IMR-90 (cell line): ENCODE measurements at regions not wholly inside any gene's neighbourhood (a gene's known extent, or its start where the extent isn't known, plus 50 kb on each side); places are given as distances from the start of the nearest gene placed in this dataset.

ENCODE experiments used
- ATAC-seq: fragments of 200-7000 bp; cut with Tn5 transposase; 2 replicates; pipeline ENCODE4 v1.9.1; 2020; ENCODE audit warnings: low read depth, mild to moderate bottlenecking, moderate library complexity
- BruUV-seq: library from RNA; stranded (reverse); fragments of 400-500 nt; replicated peaks from 2 replicates; lab custom pipeline; 2021; lab: Mats Ljungman, UMichigan
- CTCF ChIA-PET: fragments of 300-600 bp; formaldehyde crosslinking; extraction: SDS; loops from one replicate; lab custom pipeline; 2021; ENCODE audit warnings: antibody characterized with exemption; lab: Yijun Ruan, JAX
- POLR2A ChIA-PET: fragments of 300-600 bp; sonication (Branson Sonifier 250); formaldehyde crosslinking; loops from one replicate; lab custom pipeline; 2022; ENCODE audit warnings: antibody characterized with exemption; ENCODE audit not compliant: unreplicated experiment; lab: Charles Lee
- DNase-seq: peaks from one replicate; pipeline ENCODE4 v3.0.0; 2013
- H2AFZ ChIP-seq: replicated peaks from 2 replicates; pipeline ENCODE3; 2013; ENCODE audit warnings: low read length, mild to moderate bottlenecking; ENCODE audit not compliant: poor library complexity
- H2AK5ac ChIP-seq: 2 replicates; pipeline ENCODE4 v1.6.1; 2013; ENCODE audit warnings: low read depth, low read length, inconsistent platforms
- H2AK9ac ChIP-seq: replicated peaks from 2 replicates; pipeline ENCODE3; 2013; ENCODE audit warnings: mild to moderate bottlenecking, low read depth, low read length, moderate library complexity; ENCODE audit not compliant: poor library complexity
- H2BK120ac ChIP-seq: 2 replicates; pipeline ENCODE4 v1.6.1; 2013; ENCODE audit warnings: low read depth, low read length, inconsistent platforms
- H2BK15ac ChIP-seq: 3 replicates; pipeline ENCODE4 v1.6.1; 2013; ENCODE audit warnings: low read depth, low read length, inconsistent platforms
- H2BK20ac ChIP-seq: 2 replicates; pipeline ENCODE4 v1.6.1; 2013; ENCODE audit warnings: low read depth, mild to moderate bottlenecking, inconsistent platforms, low read length, moderate library complexity
- H2BK5ac ChIP-seq: 2 replicates; pipeline ENCODE4 v1.6.1; 2013; ENCODE audit warnings: mild to moderate bottlenecking, low read depth, low read length, inconsistent platforms; ENCODE audit not compliant: poor library complexity, severe bottlenecking
- H3K14ac ChIP-seq: replicated peaks from 2 replicates; pipeline ENCODE4 v1.6.1; 2013; ENCODE audit warnings: low read depth, low read length, inconsistent platforms
- H3K18ac ChIP-seq: 2 replicates; pipeline ENCODE4 v1.6.1; 2013; ENCODE audit warnings: low read depth, low read length, control low read depth
- H3K23ac ChIP-seq: 2 replicates; pipeline ENCODE4 v1.6.1; 2013; ENCODE audit warnings: low read depth, low read length, inconsistent platforms
- H3K27ac ChIP-seq: 2 replicates; pipeline ENCODE4 v1.5.1; 2013; ENCODE audit warnings: mild to moderate bottlenecking, control low read depth, low read length; ENCODE audit not compliant: insufficient read depth
- H3K27me3 ChIP-seq: 2 replicates; pipeline ENCODE4 v1.6.1; 2013; ENCODE audit warnings: low read length; ENCODE audit not compliant: control insufficient read depth, insufficient read depth
- H3K36me3 ChIP-seq: 2 replicates; pipeline ENCODE4 v1.6.1; 2013; ENCODE audit warnings: low read length, mixed read lengths; ENCODE audit not compliant: control insufficient read depth, insufficient read depth
- H3K4ac ChIP-seq: 2 replicates; pipeline ENCODE4 v1.6.1; 2013; ENCODE audit warnings: low read depth, low read length, inconsistent platforms
- H3K4me1 ChIP-seq: 2 replicates; pipeline ENCODE4 v1.6.1; 2013; ENCODE audit warnings: low read length, mixed read lengths; ENCODE audit not compliant: control insufficient read depth, insufficient read depth
- H3K4me2 ChIP-seq: 2 replicates; pipeline ENCODE4 v1.6.1; 2013; ENCODE audit warnings: low read depth, mild to moderate bottlenecking, control low read depth, low read length, moderate library complexity
- H3K4me3 ChIP-seq: 2 replicates; pipeline ENCODE4 v1.5.1; 2013; ENCODE audit warnings: low read depth, mild to moderate bottlenecking, control low read depth, low read length, moderate library complexity; ENCODE audit not compliant: insufficient read depth
- H3K56ac ChIP-seq: 2 replicates; pipeline ENCODE4 v1.6.1; 2013; ENCODE audit warnings: low read length, inconsistent platforms; ENCODE audit not compliant: insufficient read depth; ENCODE audit errors: extremely low read depth
- H3K79me1 ChIP-seq, 2 experiments: 2 replicates each; pipeline ENCODE4 v1.6.1; 2013; ENCODE audit warnings: low read length in 2 of 2, inconsistent platforms in 1 of 2, low read depth in 1 of 2
- H3K9ac ChIP-seq: 2 replicates; pipeline ENCODE4 v1.6.1; 2013; ENCODE audit warnings: low read depth, low read length, control low read depth
- H3K9me1 ChIP-seq: 2 replicates; pipeline ENCODE4 v1.6.1; 2013; ENCODE audit warnings: low read length, inconsistent platforms; ENCODE audit not compliant: insufficient read depth
- H3K9me3 ChIP-seq: 2 replicates; pipeline ENCODE4 v1.6.1; 2013; ENCODE audit warnings: low read length; ENCODE audit not compliant: control insufficient read depth, insufficient read depth
- H4K20me1 ChIP-seq: 2 replicates; pipeline ENCODE4 v1.6.1; 2013; ENCODE audit warnings: low read length, inconsistent platforms; ENCODE audit not compliant: insufficient read depth
- H4K5ac ChIP-seq: 2 replicates; pipeline ENCODE4 v1.6.1; 2013; ENCODE audit warnings: mild to moderate bottlenecking, low read depth, low read length, control low read depth
- H4K8ac ChIP-seq, 2 experiments: 2 replicates each; pipeline ENCODE4 v1.6.1; 2013; ENCODE audit warnings: low read depth in 2 of 2, low read length in 2 of 2, control low read depth in 1 of 2, inconsistent platforms in 1 of 2
- H4K91ac ChIP-seq: 2 replicates; pipeline ENCODE4 v1.6.1; 2013; ENCODE audit warnings: low read depth, low read length, inconsistent platforms; ENCODE audit not compliant: insufficient read depth
- BHLHE40 ChIP-seq: fragments of 150-350 bp; IDR thresholded peaks from 2 replicates; pipeline ENCODE4 v1.6.1; 2016; ENCODE audit warnings: mild to moderate bottlenecking, low read depth, low read length
- CHD1 ChIP-seq: IDR thresholded peaks from 2 replicates; pipeline ENCODE4 v1.6.1; 2012; ENCODE audit warnings: low read depth, low read length, improper control_type of control experiment
- MAZ ChIP-seq: IDR thresholded peaks from 2 replicates; pipeline ENCODE4 v1.6.1; 2012; ENCODE audit warnings: low read depth, mild to moderate bottlenecking, low read length, improper control_type of control experiment, moderate library complexity, borderline replicate concordance
- NFE2L2 ChIP-seq: fragments of 150-350 bp; IDR thresholded peaks from 2 replicates; pipeline ENCODE4 v1.6.1; 2016; ENCODE audit warnings: low read depth, mild to moderate bottlenecking, low read length
- POLR2A ChIP-seq: IDR thresholded peaks from 2 replicates; pipeline ENCODE4 v1.6.1; 2012; ENCODE audit warnings: mild to moderate bottlenecking, low read depth, low read length
- RCOR1 ChIP-seq: IDR thresholded peaks from 2 replicates; pipeline ENCODE4 v1.6.1; 2012; ENCODE audit warnings: mild to moderate bottlenecking, low read length, improper control_type of control experiment; ENCODE audit not compliant: insufficient replicate concordance
- RFX5 ChIP-seq: IDR thresholded peaks from 2 replicates; pipeline ENCODE4 v1.8.0; 2012; ENCODE audit warnings: low read depth, mild to moderate bottlenecking, low read length, moderate library complexity
- SMC3 ChIP-seq: fragments of 150-350 bp; IDR thresholded peaks from 2 replicates; pipeline ENCODE4 v1.6.1; 2016; ENCODE audit warnings: low read depth, mild to moderate bottlenecking, antibody characterized with exemption, low read length, moderate library complexity
- USF2 ChIP-seq: fragments of 150-350 bp; IDR thresholded peaks from 2 replicates; pipeline ENCODE4 v1.6.1; 2017; ENCODE audit warnings: mild to moderate bottlenecking, antibody characterized with exemption, low read length, low read depth
- WGBS, 2 experiments: methylation state at CpG; one replicate each; pipeline versions ENCODE4 v1.1.5 to v1.1.7; 2013; ENCODE audit warnings: missing lambda C conversion rate in 2 of 2; ENCODE audit not compliant: insufficient read length in 1 of 2; ENCODE audit errors: extremely low coverage in 2 of 2; 5-methylcytosine and 5-hydroxymethylcytosine counted together
- dilution Hi-C: fragments of 300-500 bp; cut with HindIII; formaldehyde crosslinking; loops from one replicate; pipeline ENCODE4 v1.14.3; 2018; ENCODE audit warnings: low sequenced_read_pairs; ENCODE audit not compliant: unreplicated experiment
- in situ Hi-C: fragments of 300-500 bp; cut with MboI; formaldehyde crosslinking; loops from 3 replicates; pipeline ENCODE4 v1.14.3; 2019; ENCODE audit warnings: low sequenced_read_pairs, inconsistent platforms, mixed read lengths
- intact Hi-C: fragments of 100-400 bp; cut with micrococcal nuclease; formaldehyde crosslinking; loops from 2 replicates; pipeline ENCODE4 v1.10.0; 2022
- TF ChIP-seq, protein P1 (sequence below): conservative IDR thresholded peaks from 2 replicates; pipeline ENCODE4 v1.5.1; 2012; ENCODE audit warnings: mild to moderate bottlenecking, low read depth, low read length, improper control_type of control experiment

- H3K14ac ChIP-seq, result no peak overlapping the region
- ATAC-seq (no peak), DNase-seq (no peak)
- H3K4me1 ChIP-seq, result no peaks in the 10 kb centered on the region
- no peaks in the 10 kb centered on the region for H3K36me3 ChIP-seq
- no peak for TF ChIP-seq SMC3
- no peak for TF ChIP-seq RCOR1
- no peak for TF ChIP-seq RFX5
- TF ChIP-seq CHD1, result no peak
- TF ChIP-seq, protein P1, sequence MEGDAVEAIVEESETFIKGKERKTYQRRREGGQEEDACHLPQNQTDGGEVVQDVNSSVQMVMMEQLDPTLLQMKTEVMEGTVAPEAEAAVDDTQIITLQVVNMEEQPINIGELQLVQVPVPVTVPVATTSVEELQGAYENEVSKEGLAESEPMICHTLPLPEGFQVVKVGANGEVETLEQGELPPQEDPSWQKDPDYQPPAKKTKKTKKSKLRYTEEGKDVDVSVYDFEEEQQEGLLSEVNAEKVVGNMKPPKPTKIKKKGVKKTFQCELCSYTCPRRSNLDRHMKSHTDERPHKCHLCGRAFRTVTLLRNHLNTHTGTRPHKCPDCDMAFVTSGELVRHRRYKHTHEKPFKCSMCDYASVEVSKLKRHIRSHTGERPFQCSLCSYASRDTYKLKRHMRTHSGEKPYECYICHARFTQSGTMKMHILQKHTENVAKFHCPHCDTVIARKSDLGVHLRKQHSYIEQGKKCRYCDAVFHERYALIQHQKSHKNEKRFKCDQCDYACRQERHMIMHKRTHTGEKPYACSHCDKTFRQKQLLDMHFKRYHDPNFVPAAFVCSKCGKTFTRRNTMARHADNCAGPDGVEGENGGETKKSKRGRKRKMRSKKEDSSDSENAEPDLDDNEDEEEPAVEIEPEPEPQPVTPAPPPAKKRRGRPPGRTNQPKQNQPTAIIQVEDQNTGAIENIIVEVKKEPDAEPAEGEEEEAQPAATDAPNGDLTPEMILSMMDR, result no peak
- no peak for TF ChIP-seq NFE2L2
- no peak for TF ChIP-seq USF2
- TF ChIP-seq POLR2A, result no peak
- no peak for TF ChIP-seq MAZ
- TF ChIP-seq BHLHE40, result no peak
- H3K4me2 ChIP-seq, result no peak overlapping the region
- no peak overlapping the region for H2AK9ac ChIP-seq
- no peak overlapping the region for H3K27ac ChIP-seq
- intact Hi-C loops, result no loop called here
- no peaks in the 10 kb centered on the region for H3K9me1 ChIP-seq
- in situ Hi-C loops, result no loop called here
- H2AFZ ChIP-seq, result no peak overlapping the region
- H3K79me1 ChIP-seq, result no peaks in the 10 kb centered on the region
- H3K56ac ChIP-seq, result no peak overlapping the region
- H2BK15ac ChIP-seq, result no peak overlapping the region
- H2BK120ac ChIP-seq, result no peak overlapping the region
- H4K8ac ChIP-seq, result no peak overlapping the region
- dilution Hi-C loops, result no loop called here
- H2BK5ac ChIP-seq, result no peak overlapping the region
- CTCF ChIA-PET, result interaction anchor here (1.1 kb wide), 1 partner anchor 11 kb away, joined by 3 read pairs; no protein-coding TSS in a partner anchor
- no peak overlapping the region for H3K9ac ChIP-seq
- H4K5ac ChIP-seq, result no peak overlapping the region
- no peak overlapping the region for H2BK20ac ChIP-seq
- no peak overlapping the region for H3K4me3 ChIP-seq
- no peak overlapping the region for H3K18ac ChIP-seq
- POLR2A ChIA-PET, result no interaction called here
- no peak overlapping the region for H3K4ac ChIP-seq
- peaks cover 30% of the 10 kb centered on the region for H3K27me3 ChIP-seq
- no TSS peak for BruUV-seq
- H3K9me3 ChIP-seq, result no peaks in the 10 kb centered on the region
- H3K23ac ChIP-seq, result no peak overlapping the region
- WGBS, 2 experiments, result no CpG with 5 or more reads among the region's 7 CpGs
- H4K91ac ChIP-seq, result no peak overlapping the region
- H2AK5ac ChIP-seq, result no peak overlapping the region
- no peaks in the 10 kb centered on the region for H4K20me1 ChIP-seq
Measured at GRCh38 chr6:1229301-1229700, 82.6 kb upstream of the FOXQ1 start.
